ENCODE measurements at regions not wholly inside any gene's neighbourhood (a gene's known extent, or its start where the extent isn't known, plus 50 kb on each side); places are given as distances from the start of the nearest gene placed in this dataset.

- TF ChIP-seq CTCF (IDR thresholded peaks at IDR 0.05), result no peak
- no peak for TF ChIP-seq REST (IDR thresholded peaks at IDR 0.05; ENCODE audit: insufficient read depth in 1 of 2, low read depth in 2 of 2, low read length in 1 of 2)
- TF ChIP-seq POLR2AphosphoS5 (IDR thresholded peaks at IDR 0.05; ENCODE audit: low read depth, low read length), result no peak
- TF ChIP-seq SIN3A (IDR thresholded peaks at IDR 0.05; ENCODE audit: borderline replicate concordance, insufficient read depth, low read depth, low read length), result no peak
- TF ChIP-seq TCF7L2 (IDR thresholded peaks at IDR 0.05; ENCODE audit: low read depth, low read length), result no peak
Observed at GRCh38 chr10:117464176-117464575, 78.4 kb upstream of the EMX2 start.
